ENCODE measurements at regions not wholly inside any gene's neighbourhood (a gene's known extent, or its start where the extent isn't known, plus 50 kb on each side); places are given as distances from the start of the nearest gene placed in this dataset.
A peak's percentile ranks its signal among the peaks of the same experiment; 100 is the strongest.

GRCh38 chr12:131379738-131380137 lies 331.2 kb upstream of the SFSWAP start:
- peak overlapping the region; percentile 63 for H3K27ac ChIP-seq (ENCODE audit: low read length)
- H3K4me3 ChIP-seq (ENCODE audit: low read length), result peak overlapping the region; percentile 20
- no peaks in the 10 kb centered on the region for H3K36me3 ChIP-seq (ENCODE audit: insufficient read depth, low read length)
- H3K4me2 ChIP-seq (ENCODE audit: low read length), result peak overlapping the region; percentile 7
- H3K79me2 ChIP-seq (replicated peaks; ENCODE audit: insufficient read depth, low read length), result no peaks in the 10 kb centered on the region
- H3F3A ChIP-seq (ENCODE audit: insufficient read depth, low read length, poor library complexity, severe bottlenecking), result no peaks in the 10 kb centered on the region
- H3K9me3 ChIP-seq (ENCODE audit: low read length), result no peaks in the 10 kb centered on the region
- no peaks in the 10 kb centered on the region for H3K9me2 ChIP-seq (ENCODE audit: insufficient read depth, low read length)
- H3K9ac ChIP-seq (ENCODE audit: low read length), result peak overlapping the region; percentile 47
- H3K27me3 ChIP-seq (ENCODE audit: insufficient read depth, low read depth, low read length), result no peaks in the 10 kb centered on the region
- TF ChIP-seq EP300 (conservative IDR thresholded peaks at IDR 0.05; ENCODE audit: poor library complexity, severe bottlenecking) (peak; percentile 37), SMC3 (conservative IDR thresholded peaks at IDR 0.05; ENCODE audit: poor library complexity) (no peak), RAD21 (conservative IDR thresholded peaks at IDR 0.05) (peak; percentile 43)
- H2AFZ ChIP-seq (ENCODE audit: low read depth, low read length), result no peak overlapping the region
- H4K20me1 ChIP-seq (ENCODE audit: insufficient read depth), result no peaks in the 10 kb centered on the region

- H3K9ac ChIP-seq (ENCODE audit: low read length), result peak overlapping the region; percentile 47
- no peaks in the 10 kb centered on the region for H3K27me3 ChIP-seq (ENCODE audit: insufficient read depth, low read depth, low read length)
- H2AFZ ChIP-seq (ENCODE audit: low read depth, low read length), result no peak overlapping the region
- no peaks in the 10 kb centered on the region for H3F3A ChIP-seq (ENCODE audit: insufficient read depth, low read length, poor library complexity, severe bottlenecking)
- no peaks in the 10 kb centered on the region for H4K20me1 ChIP-seq (ENCODE audit: insufficient read depth)
- peak overlapping the region; percentile 20 for H3K4me3 ChIP-seq (ENCODE audit: low read length)
- no peaks in the 10 kb centered on the region for H3K36me3 ChIP-seq (ENCODE audit: insufficient read depth, low read length)
- H3K27ac ChIP-seq (ENCODE audit: low read length), result peak overlapping the region; percentile 32
- TF ChIP-seq EP300 (conservative IDR thresholded peaks at IDR 0.05; ENCODE audit: poor library complexity, severe bottlenecking) (no peak), POLR2AphosphoS5 (IDR thresholded peaks at IDR 0.05) (no peak), CTCF (IDR thresholded peaks at IDR 0.05; ENCODE audit: poor library complexity, severe bottlenecking) (no peak), SMC3 (conservative IDR thresholded peaks at IDR 0.05; ENCODE audit: poor library complexity) (no peak)
- H3K79me2 ChIP-seq (replicated peaks; ENCODE audit: insufficient read depth, low read length), result no peaks in the 10 kb centered on the region
- no peaks in the 10 kb centered on the region for H3K9me3 ChIP-seq (ENCODE audit: low read length)
- no peaks in the 10 kb centered on the region for H3K9me2 ChIP-seq (ENCODE audit: insufficient read depth, low read length)
- peak overlapping the region; percentile 7 for H3K4me2 ChIP-seq (ENCODE audit: low read length)
Measured at GRCh38 chr12:131380220-131380964, 330.5 kb upstream of the SFSWAP start.

- Histone ChIP-seq H3K9me3 (ENCODE audit: low read length) (no peaks in the 10 kb centered on the region), H3K27me3 (ENCODE audit: insufficient read depth, low read depth, low read length) (no peaks in the 10 kb centered on the region), H3K79me2 (replicated peaks; ENCODE audit: insufficient read depth, low read length) (no peaks in the 10 kb centered on the region), H3K4me3 (ENCODE audit: low read length) (no peak overlapping the region), H3F3A (ENCODE audit: insufficient read depth, low read length, poor library complexity, severe bottlenecking) (no peaks in the 10 kb centered on the region), H3K9ac (ENCODE audit: low read length) (no peak overlapping the region), H4K20me1 (ENCODE audit: insufficient read depth) (no peaks in the 10 kb centered on the region), H3K27ac (ENCODE audit: low read length) (no peak overlapping the region), H3K4me2 (ENCODE audit: low read length) (no peak overlapping the region), H2AFZ (ENCODE audit: low read depth, low read length) (no peak overlapping the region), H3K36me3 (ENCODE audit: insufficient read depth, low read length) (no peaks in the 10 kb centered on the region), H3K9me2 (ENCODE audit: insufficient read depth, low read length) (no peaks in the 10 kb centered on the region)
- TF ChIP-seq MXI1 (conservative IDR thresholded peaks at IDR 0.05; ENCODE audit: poor library complexity, severe bottlenecking) (no peak), POLR2AphosphoS5 (IDR thresholded peaks at IDR 0.05) (no peak), CTCF (IDR thresholded peaks at IDR 0.05; ENCODE audit: poor library complexity, severe bottlenecking) (no peak), EP300 (conservative IDR thresholded peaks at IDR 0.05; ENCODE audit: poor library complexity, severe bottlenecking) (no peak), TAF1 (IDR thresholded peaks at IDR 0.05; ENCODE audit: low read depth) (no peak), SMC3 (conservative IDR thresholded peaks at IDR 0.05; ENCODE audit: poor library complexity) (no peak), REST (IDR thresholded peaks at IDR 0.05; ENCODE audit: borderline replicate concordance) (no peak), EZH2 (IDR thresholded peaks at IDR 0.05; ENCODE audit: borderline replicate concordance, insufficient read depth, low read length, poor library complexity, severe bottlenecking) (no peak)
Measured at GRCh38 chr12:131380965-131381705, 329.8 kb upstream of the SFSWAP start.

All from neural cell (in vitro differentiated cells).